SK-N-SH (cell line): ENCODE measurements at regions not wholly inside any gene's neighbourhood (a gene's known extent, or its start where the extent isn't known, plus 50 kb on each side); places are given as distances from the start of the nearest gene placed in this dataset.

Experiments used
- CHD2 ChIP-seq: fragments of 150-350 bp; IDR thresholded peaks from 2 replicates; pipeline ENCODE4 v1.6.1; 2018; ENCODE audit warnings: low read length; ENCODE audit not compliant: partially characterized antibody
- CTCF ChIP-seq: fragments of 200-600 bp; sonication (generic); IDR thresholded peaks from 2 replicates; pipeline ENCODE4 v1.6.1; 2017; ENCODE audit warnings: antibody characterized with exemption, mild to moderate bottlenecking, moderate library complexity
- ELF1 ChIP-seq: IDR thresholded peaks from 2 replicates; pipeline ENCODE4 v1.4.0; 2012
- EZH2phosphoT487 ChIP-seq: fragments of 200-600 bp; sonication (generic); IDR thresholded peaks from 2 replicates; pipeline ENCODE4 v1.6.1; 2017; ENCODE audit warnings: low read depth, mixed run types, mild to moderate bottlenecking, antibody characterized with exemption, moderate library complexity, borderline replicate concordance
- FOSL2 ChIP-seq: IDR thresholded peaks from 2 replicates; pipeline ENCODE4 v1.4.0; 2012; ENCODE audit warnings: low read depth, mild to moderate bottlenecking, moderate library complexity, borderline replicate concordance
- FOXM1 ChIP-seq: IDR thresholded peaks from 2 replicates; pipeline ENCODE4 v1.4.0; 2012; ENCODE audit warnings: low read depth, mild to moderate bottlenecking
- GABPA ChIP-seq: IDR thresholded peaks from 2 replicates; pipeline ENCODE4 v1.4.0; 2012; ENCODE audit warnings: low read depth, mild to moderate bottlenecking
- GATA2 ChIP-seq: sonication (generic); formaldehyde crosslinking; IDR thresholded peaks from 2 replicates; pipeline ENCODE4 v1.5.0; 2020; ENCODE audit warnings: mild to moderate bottlenecking, missing genetic modification reagents
- JUND ChIP-seq: IDR thresholded peaks from 2 replicates; pipeline ENCODE4 v1.4.0; 2012
- MAX ChIP-seq: IDR thresholded peaks from 2 replicates; pipeline ENCODE4 v1.4.0; 2012; ENCODE audit warnings: low read depth
- MEF2A ChIP-seq: IDR thresholded peaks from 2 replicates; pipeline ENCODE4 v1.4.0; 2012; ENCODE audit warnings: low read depth, borderline replicate concordance
- MXI1 ChIP-seq: IDR thresholded peaks from 2 replicates; pipeline ENCODE4 v1.6.1; 2012; ENCODE audit warnings: mild to moderate bottlenecking, low read depth, low read length, improper control_type of control experiment
- NRF1 ChIP-seq: IDR thresholded peaks from 2 replicates; pipeline ENCODE4 v1.6.1; 2012; ENCODE audit warnings: low read depth, mild to moderate bottlenecking, low read length
- PBX3 ChIP-seq: IDR thresholded peaks from 2 replicates; pipeline ENCODE4; 2012
- POLR2AphosphoS5 ChIP-seq: IDR thresholded peaks from 2 replicates; pipeline ENCODE4 v1.6.1; 2012; ENCODE audit warnings: low read depth, low read length
- RAD21 ChIP-seq: IDR thresholded peaks from 2 replicates; pipeline ENCODE4 v1.6.1; 2012; ENCODE audit warnings: mild to moderate bottlenecking, low read length
- RCOR1 ChIP-seq: fragments of 150-350 bp; IDR thresholded peaks from 2 replicates; pipeline ENCODE4 v1.6.1; 2017; ENCODE audit warnings: antibody characterized with exemption, low read length
- RFX5 ChIP-seq: IDR thresholded peaks from 2 replicates; pipeline ENCODE4 v1.6.1; 2012; ENCODE audit warnings: mild to moderate bottlenecking, improper control_type of control experiment, low read length
- SIN3A ChIP-seq: IDR thresholded peaks from 2 replicates; pipeline ENCODE4 v1.6.1; 2012; ENCODE audit warnings: low read depth, mild to moderate bottlenecking, low read length, moderate library complexity, borderline replicate concordance
- SMC3 ChIP-seq: IDR thresholded peaks from 2 replicates; pipeline ENCODE4 v1.6.1; 2012; ENCODE audit warnings: low read depth, low read length, improper control_type of control experiment
- TAF1 ChIP-seq: IDR thresholded peaks from 2 replicates; pipeline ENCODE4 v1.6.1; 2012; ENCODE audit warnings: low read depth, mild to moderate bottlenecking, low read length, moderate library complexity, borderline replicate concordance
- TEAD4 ChIP-seq: IDR thresholded peaks from 2 replicates; pipeline ENCODE4 v1.4.0; 2012; ENCODE audit warnings: mild to moderate bottlenecking, borderline replicate concordance; ENCODE audit not compliant: insufficient read depth
- USF1 ChIP-seq: IDR thresholded peaks from 2 replicates; pipeline ENCODE4 v1.4.0; 2012; ENCODE audit warnings: low read depth, borderline replicate concordance
- USF2 ChIP-seq: fragments of 150-350 bp; IDR thresholded peaks from 2 replicates; pipeline ENCODE4 v1.6.1; 2017; ENCODE audit warnings: antibody characterized with exemption, low read length, low read depth, borderline replicate concordance
- YY1 ChIP-seq: IDR thresholded peaks from 2 replicates; pipeline ENCODE4 v1.4.0; 2012; ENCODE audit warnings: low read depth, mild to moderate bottlenecking
- ZBTB33 ChIP-seq: IDR thresholded peaks from 2 replicates; pipeline ENCODE4 v1.4.0; 2012; ENCODE audit warnings: low read depth, borderline replicate concordance

GRCh38 chr10:90197766-90198165, 496.4 kb downstream of the KIF20B start (continued):
- TF ChIP-seq ZBTB33 (no peak), ELF1 (no peak), EZH2phosphoT487 (no peak), CTCF (no peak), POLR2AphosphoS5 (no peak), USF1 (no peak), CHD2 (no peak), USF2 (no peak), GATA2 (CRISPR knock-in tag) (no peak), RCOR1 (no peak), MXI1 (no peak), SMC3 (no peak), TEAD4 (no peak), RFX5 (no peak), YY1 (no peak), SIN3A (no peak), NRF1 (no peak), FOXM1 (no peak), RAD21 (no peak), TAF1 (no peak), JUND (0 out of 2 replicates have a peak, but pooled peaks have one; percentile 11), MEF2A (no peak), PBX3 (no peak), FOSL2 (peak; percentile 6; the same call in 1 of the 2 replicates), MAX (no peak), GABPA (no peak)
